GM12878 (cell line): ENCODE measurements at regions not wholly inside any gene's neighbourhood (a gene's known extent, or its start where the extent isn't known, plus 50 kb on each side); places are given as distances from the start of the nearest gene placed in this dataset.

Experiments used
- ATAC-seq: fragments of 200-7000 bp; cut with Tn5 transposase; 3 replicates; pipeline ENCODE4 v1.9.1; 2020; ENCODE audit warnings: mild to moderate bottlenecking, moderate library complexity
- BruUV-seq: library from RNA; stranded (reverse); fragments of 400-500 nt; replicated peaks from 2 replicates; lab custom pipeline; 2021; lab: Mats Ljungman, UMichigan
- CTCF ChIA-PET: fragments of 300-600 bp; sonication (Branson Sonifier 250); formaldehyde crosslinking; extraction: SDS; loops from one replicate; lab custom pipeline; 2021; ENCODE audit warnings: inconsistent platforms; lab: Yijun Ruan, JAX
- POLR2A ChIA-PET: fragments of 350-600 bp; formaldehyde crosslinking; extraction: SDS; loops from one replicate; lab custom pipeline; 2021; ENCODE audit warnings: inconsistent platforms; lab: Charles Lee
- RAD21 ChIA-PET: fragments of 300-600 bp; sonication (Branson Sonifier 250); formaldehyde crosslinking; loops from one replicate; lab custom pipeline; 2023; ENCODE audit warnings: antibody characterized with exemption; ENCODE audit not compliant: unreplicated experiment; lab: Charles Lee
- SMC1A ChIA-PET: fragments of 300-600 bp; sonication (Branson Sonifier 250); formaldehyde crosslinking; loops from one replicate; lab custom pipeline; 2023; ENCODE audit not compliant: unreplicated experiment, uncharacterized antibody; lab: Charles Lee
- DNase-seq: peaks from one replicate; pipeline ENCODE4 v3.0.0-alpha.2; 2011; ENCODE audit warnings: low read depth, low spot score
- FAIRE-seq: peaks from 3 replicates; lab custom pipeline; 2011; peaks lifted over from hg19 to GRCh38; lab: Jason Lieb, UNC
- H2AFZ ChIP-seq: 2 replicates; pipeline ENCODE4 v1.6.0; 2011; ENCODE audit warnings: low read depth, low read length, control low read depth; ENCODE audit not compliant: control insufficient read depth
- H3K27ac ChIP-seq: 2 replicates; pipeline ENCODE4 v1.5.1; 2011; ENCODE audit warnings: control low read depth; ENCODE audit not compliant: control insufficient read depth, insufficient read depth
- H3K27me3 ChIP-seq, 2 experiments: replicated peaks in 1 of 2; 2 replicates each; pipeline versions ENCODE4 v1.6.0 to v1.6.1; 2011; ENCODE audit warnings: low read length in 1 of 2; ENCODE audit not compliant: control insufficient read depth in 2 of 2, insufficient read depth in 2 of 2
- H3K36me3 ChIP-seq, 2 experiments: 2 replicates each; pipeline ENCODE4 v1.5.1; 2011; ENCODE audit warnings: low read length in 1 of 2; ENCODE audit not compliant: control insufficient read depth in 2 of 2, insufficient read depth in 2 of 2
- H3K4me1 ChIP-seq: 2 replicates; pipeline ENCODE4 v1.6.1; 2011; ENCODE audit warnings: mild to moderate bottlenecking, low read length, moderate library complexity, mixed read lengths; ENCODE audit not compliant: control insufficient read depth, insufficient read depth
- H3K4me2 ChIP-seq: 2 replicates; pipeline ENCODE4 v1.6.0; 2011; ENCODE audit warnings: control low read depth; ENCODE audit not compliant: control insufficient read depth, insufficient read depth
- H3K4me3 ChIP-seq: fragments of 200-600 bp; sonication (generic); 2 replicates; pipeline ENCODE4 v1.5.1; 2016
- H3K79me2 ChIP-seq: 2 replicates; pipeline ENCODE4 v1.6.0; 2011; ENCODE audit warnings: low read length; ENCODE audit not compliant: control insufficient read depth, insufficient read depth
- H3K9ac ChIP-seq: 2 replicates; pipeline ENCODE4 v1.8.0; 2011; ENCODE audit warnings: low read length, control low read depth, mixed read lengths; ENCODE audit not compliant: control insufficient read depth, insufficient read depth
- H3K9me3 ChIP-seq: replicated peaks from 3 replicates; pipeline ENCODE4 v1.5.1; 2011; ENCODE audit warnings: mild to moderate bottlenecking, low read length; ENCODE audit not compliant: control insufficient read depth, insufficient read depth
- H4K20me1 ChIP-seq: 2 replicates; pipeline ENCODE4 v1.6.0; 2011; ENCODE audit not compliant: control insufficient read depth, insufficient read depth
- BCL11A ChIP-seq: IDR thresholded peaks from 2 replicates; pipeline ENCODE4 v1.6.1; 2011; ENCODE audit warnings: low read depth, low read length
- E2F4 ChIP-seq: IDR thresholded peaks from 2 replicates; pipeline ENCODE4 v1.6.1; 2012; ENCODE audit warnings: low read depth, low read length, improper control_type of control experiment
- GABPA ChIP-seq: IDR thresholded peaks from 2 replicates; pipeline ENCODE4 v1.6.1; 2014; ENCODE audit warnings: antibody characterized with exemption, low read depth, mild to moderate bottlenecking, inconsistent platforms
- IRF5 ChIP-seq: fragments of 450-650 bp; IDR thresholded peaks from 2 replicates; pipeline ENCODE4 v1.6.1; 2017; ENCODE audit warnings: borderline replicate concordance
- KDM1A ChIP-seq: fragments of 200-600 bp; sonication (generic); IDR thresholded peaks from 2 replicates; pipeline ENCODE4 v1.6.1; 2016; ENCODE audit warnings: borderline replicate concordance
- WRNIP1 ChIP-seq: IDR thresholded peaks from 2 replicates; pipeline ENCODE4 v1.6.1; 2011; ENCODE audit warnings: low read depth, low read length, improper control_type of control experiment, borderline replicate concordance
- YY1 ChIP-seq: IDR thresholded peaks from 2 replicates; pipeline ENCODE4 v1.6.1; 2011; ENCODE audit warnings: low read depth, mild to moderate bottlenecking, low read length
- ZNF622 ChIP-seq: fragments of 450-650 bp; IDR thresholded peaks from 2 replicates; pipeline ENCODE4 v1.6.1; 2017; ENCODE audit warnings: mild to moderate bottlenecking, inconsistent platforms
- ZSCAN29 ChIP-seq: fragments of 450-650 bp; IDR thresholded peaks from 2 replicates; pipeline ENCODE4 v1.6.1; 2017; ENCODE audit warnings: mild to moderate bottlenecking, moderate library complexity
- ZZZ3 ChIP-seq: IDR thresholded peaks from 2 replicates; pipeline ENCODE4 v1.6.1; 2011; ENCODE audit warnings: low read depth; ENCODE audit not compliant: control insufficient read depth, insufficient read length
- WGBS: methylation state at CpG from one replicate; pipeline ENCODE4 v1.1.6; 2016; ENCODE audit warnings: low lambda C conversion rate; ENCODE audit not compliant: insufficient replicate concordance, insufficient coverage; ENCODE audit errors: missing lambda C conversion rate; 5-methylcytosine and 5-hydroxymethylcytosine counted together
- in situ Hi-C: fragments of 300-500 bp; cut with MboI; formaldehyde crosslinking; loops from 9 replicates; pipeline ENCODE4 v1.14.3; 2018; ENCODE audit warnings: mixed read lengths
- intact Hi-C: fragments of 100-400 bp; cut with micrococcal nuclease; formaldehyde crosslinking; loops from one replicate; pipeline ENCODE4 v1.14.2; 2022; ENCODE audit not compliant: unreplicated experiment
- TF ChIP-seq, protein P1 (sequence below): IDR thresholded peaks from 2 replicates; pipeline ENCODE4 v1.6.1; 2012; ENCODE audit warnings: low read depth, low read length, improper control_type of control experiment
- TF ChIP-seq, protein P2 (sequence below): fragments of 450-650 bp; IDR thresholded peaks from 2 replicates; pipeline ENCODE4 v1.6.1; 2018; ENCODE audit warnings: borderline replicate concordance, mild to moderate bottlenecking; ENCODE audit not compliant: partially characterized antibody
- TF ChIP-seq, protein P3 (sequence below): IDR thresholded peaks from 2 replicates; pipeline ENCODE4 v1.6.1; 2012; ENCODE audit warnings: low read length, inconsistent platforms

GRCh38 chr17:27233776-27234175 is 60.1 kb upstream of the WSB1 start:
- Histone ChIP-seq H3K4me1 (peaks cover 4% of the 10 kb centered on the region), H3K4me3 (no peak overlapping the region), H3K79me2 (no peaks in the 10 kb centered on the region), H3K27me3 (no peaks in the 10 kb centered on the region), H2AFZ (no peak overlapping the region), H4K20me1 (no peaks in the 10 kb centered on the region), H3K4me2 (no peak overlapping the region), H3K36me3 (no peaks in the 10 kb centered on the region), H3K9ac (no peak overlapping the region), H3K27ac (no peak overlapping the region), H3K9me3 (no peaks in the 10 kb centered on the region)
- ChIA-PET SMC1A (interaction anchor here (1.2 to 1.4 kb wide), 2 partner anchors 14 to 366 kb away, joined by 3 to 6 read pairs; no protein-coding TSS in a partner anchor), POLR2A (no interaction called here), CTCF (interaction anchor here (1.4 to 9.1 kb wide), 5 partner anchors 27 to 148 kb away, joined by 4 to 120 read pairs (median 10); no protein-coding TSS in a partner anchor), RAD21 (no interaction called here)
- FAIRE-seq = no peak
- no peak for ATAC-seq
- TF ChIP-seq YY1 (no peak), KDM1A (no peak), ZZZ3 (no peak), E2F4 (no peak), WRNIP1 (no peak), ZSCAN29 (no peak), ZNF622 (no peak), BCL11A (no peak), IRF5 (no peak), GABPA (no peak)
- TF ChIP-seq, protein P1, sequence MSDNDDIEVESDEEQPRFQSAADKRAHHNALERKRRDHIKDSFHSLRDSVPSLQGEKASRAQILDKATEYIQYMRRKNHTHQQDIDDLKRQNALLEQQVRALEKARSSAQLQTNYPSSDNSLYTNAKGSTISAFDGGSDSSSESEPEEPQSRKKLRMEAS = no peak
- TF ChIP-seq, protein P2, sequence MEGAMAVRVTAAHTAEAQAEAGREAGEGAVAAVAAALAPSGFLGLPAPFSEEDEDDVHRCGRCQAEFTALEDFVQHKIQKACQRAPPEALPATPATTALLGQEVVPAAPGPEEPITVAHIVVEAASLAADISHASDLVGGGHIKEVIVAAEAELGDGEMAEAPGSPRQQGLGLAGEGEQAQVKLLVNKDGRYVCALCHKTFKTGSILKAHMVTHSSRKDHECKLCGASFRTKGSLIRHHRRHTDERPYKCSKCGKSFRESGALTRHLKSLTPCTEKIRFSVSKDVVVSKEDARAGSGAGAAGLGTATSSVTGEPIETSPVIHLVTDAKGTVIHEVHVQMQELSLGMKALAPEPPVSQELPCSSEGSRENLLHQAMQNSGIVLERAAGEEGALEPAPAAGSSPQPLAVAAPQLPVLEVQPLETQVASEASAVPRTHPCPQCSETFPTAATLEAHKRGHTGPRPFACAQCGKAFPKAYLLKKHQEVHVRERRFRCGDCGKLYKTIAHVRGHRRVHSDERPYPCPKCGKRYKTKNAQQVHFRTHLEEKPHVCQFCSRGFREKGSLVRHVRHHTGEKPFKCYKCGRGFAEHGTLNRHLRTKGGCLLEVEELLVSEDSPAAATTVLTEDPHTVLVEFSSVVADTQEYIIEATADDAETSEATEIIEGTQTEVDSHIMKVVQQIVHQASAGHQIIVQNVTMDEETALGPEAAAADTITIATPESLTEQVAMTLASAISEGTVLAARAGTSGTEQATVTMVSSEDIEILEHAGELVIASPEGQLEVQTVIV = no peak
- TF ChIP-seq, protein P3, sequence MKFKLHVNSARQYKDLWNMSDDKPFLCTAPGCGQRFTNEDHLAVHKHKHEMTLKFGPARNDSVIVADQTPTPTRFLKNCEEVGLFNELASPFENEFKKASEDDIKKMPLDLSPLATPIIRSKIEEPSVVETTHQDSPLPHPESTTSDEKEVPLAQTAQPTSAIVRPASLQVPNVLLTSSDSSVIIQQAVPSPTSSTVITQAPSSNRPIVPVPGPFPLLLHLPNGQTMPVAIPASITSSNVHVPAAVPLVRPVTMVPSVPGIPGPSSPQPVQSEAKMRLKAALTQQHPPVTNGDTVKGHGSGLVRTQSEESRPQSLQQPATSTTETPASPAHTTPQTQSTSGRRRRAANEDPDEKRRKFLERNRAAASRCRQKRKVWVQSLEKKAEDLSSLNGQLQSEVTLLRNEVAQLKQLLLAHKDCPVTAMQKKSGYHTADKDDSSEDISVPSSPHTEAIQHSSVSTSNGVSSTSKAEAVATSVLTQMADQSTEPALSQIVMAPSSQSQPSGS = no peak
- no peak for DNase-seq
- in situ Hi-C loops (loop anchor here (10.0 kb wide), 1 partner anchor 181 kb away; no protein-coding TSS in a partner anchor), intact Hi-C loops (loop anchor here (10.0 kb wide), 1 partner anchor 69 kb away; no protein-coding TSS in a partner anchor)
- 48% methylated on average over 5 of the region's 5 CpGs for WGBS
- no TSS peak for BruUV-seq
